SU-DHL-6 (cell line): ENCODE measurements at regions not wholly inside any gene's neighbourhood (a gene's known extent, or its start where the extent isn't known, plus 50 kb on each side); places are given as distances from the start of the nearest gene placed in this dataset.

Experiments used
- H2AFZ ChIP-seq: fragments of 200-600 bp; sonication (generic); 2 replicates; pipeline ENCODE4 v1.6.1; 2014; ENCODE audit warnings: low read depth, mild to moderate bottlenecking, moderate library complexity, mixed read lengths, antibody characterized with exemption, low read length; ENCODE audit not compliant: severe bottlenecking
- H3F3A ChIP-seq: fragments of 200-600 bp; shearing (Covaris generic); 2 replicates; pipeline ENCODE4 v1.6.0; 2016; ENCODE audit warnings: antibody characterized with exemption, mild to moderate bottlenecking; ENCODE audit not compliant: insufficient read depth
- H3K27ac ChIP-seq: fragments of 200-600 bp; sonication (generic); 2 replicates; pipeline ENCODE4 v1.5.1; 2016; ENCODE audit warnings: low read depth, mild to moderate bottlenecking, low read length, moderate library complexity, mixed read lengths
- H3K27me3 ChIP-seq: fragments of 200-600 bp; sonication (generic), shearing (Covaris generic); 2 replicates; pipeline ENCODE4 v1.6.0; 2014; ENCODE audit warnings: mild to moderate bottlenecking, low read length
- H3K36me3 ChIP-seq: fragments of 200-600 bp; sonication (generic); 2 replicates; pipeline ENCODE4 v1.6.1; 2014; ENCODE audit warnings: mild to moderate bottlenecking, low read length, mixed read lengths
- H3K4me2 ChIP-seq: fragments of 300-600, 200-600 bp; shearing (Covaris generic), sonication (generic); 2 replicates; pipeline ENCODE4 v1.6.0; 2014; ENCODE audit warnings: low read length, low read depth, mild to moderate bottlenecking; ENCODE audit not compliant: poor library complexity, severe bottlenecking
- H3K4me3 ChIP-seq: fragments of 200-600 bp; sonication (generic); 2 replicates; pipeline ENCODE4 v1.5.1; 2014; ENCODE audit warnings: antibody characterized with exemption, low read length, mild to moderate bottlenecking, mixed read lengths; ENCODE audit not compliant: insufficient read depth, poor library complexity, severe bottlenecking
- H3K79me2 ChIP-seq: fragments of 200-600 bp; sonication (generic); 2 replicates; pipeline ENCODE4 v1.6.1; 2014; ENCODE audit warnings: mild to moderate bottlenecking, low read length, moderate library complexity; ENCODE audit not compliant: insufficient read depth
- H3K9ac ChIP-seq: fragments of 200-600 bp; sonication (generic); 2 replicates; pipeline ENCODE4 v1.7.0; 2014; ENCODE audit warnings: mild to moderate bottlenecking, low read length
- H3K9me2 ChIP-seq: fragments of 200-600 bp; sonication (generic); replicated peaks from 2 replicates; pipeline ENCODE4 v1.6.1; 2014; ENCODE audit warnings: low read length; ENCODE audit not compliant: insufficient read depth
- H3K9me3 ChIP-seq: fragments of 200-600 bp; sonication (generic); 2 replicates; pipeline ENCODE4 v1.6.1; 2014; ENCODE audit warnings: low read length, mixed read lengths; ENCODE audit not compliant: insufficient read depth
- H4K20me1 ChIP-seq: fragments of 200-600 bp; sonication (generic); 2 replicates; pipeline ENCODE4 v1.6.1; 2014; ENCODE audit warnings: low read depth, mild to moderate bottlenecking, antibody characterized with exemption, low read length, moderate library complexity, mixed read lengths
- EZH2phosphoT487 ChIP-seq: fragments of 200-600 bp; sonication (generic), shearing (Covaris generic); conservative IDR thresholded peaks from 2 replicates; pipeline ENCODE4 v1.6.1; 2018; ENCODE audit warnings: mild to moderate bottlenecking, antibody characterized with exemption, low read length, moderate library complexity, mixed read lengths
- TF ChIP-seq, protein P1 (sequence below): fragments of 200-600 bp; sonication (generic); IDR thresholded peaks from one replicate; pipeline ENCODE4 v1.5.1; 2017; ENCODE audit warnings: antibody characterized with exemption, mild to moderate bottlenecking, low read length, moderate library complexity; ENCODE audit not compliant: insufficient read depth, poor library complexity, severe bottlenecking

DNA sequence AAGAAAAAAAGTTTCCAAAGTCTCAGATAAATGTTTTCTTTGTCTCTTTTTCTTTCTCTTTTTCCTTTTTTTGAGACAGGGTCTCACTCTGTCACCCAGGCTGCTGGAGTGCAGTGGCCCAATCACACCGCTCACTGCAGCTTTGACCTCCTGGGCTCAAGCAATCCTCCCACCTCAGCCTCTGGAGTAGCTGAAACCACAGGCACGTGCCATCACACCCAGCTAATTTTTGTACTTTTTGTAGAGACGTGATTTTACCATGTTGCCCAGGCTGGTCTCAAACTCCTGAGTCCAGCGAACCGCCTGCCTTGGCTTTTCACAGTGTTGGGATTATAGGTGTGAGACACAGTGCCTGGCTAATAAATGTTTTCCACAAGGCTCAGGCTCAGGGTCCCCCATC lies 53.3 kb upstream of the KSR1 start:
- Histone ChIP-seq H2AFZ (no peak overlapping the region), H3K4me2 (no peak overlapping the region)
- no peak for TF ChIP-seq EZH2phosphoT487
- TF ChIP-seq, protein P1, sequence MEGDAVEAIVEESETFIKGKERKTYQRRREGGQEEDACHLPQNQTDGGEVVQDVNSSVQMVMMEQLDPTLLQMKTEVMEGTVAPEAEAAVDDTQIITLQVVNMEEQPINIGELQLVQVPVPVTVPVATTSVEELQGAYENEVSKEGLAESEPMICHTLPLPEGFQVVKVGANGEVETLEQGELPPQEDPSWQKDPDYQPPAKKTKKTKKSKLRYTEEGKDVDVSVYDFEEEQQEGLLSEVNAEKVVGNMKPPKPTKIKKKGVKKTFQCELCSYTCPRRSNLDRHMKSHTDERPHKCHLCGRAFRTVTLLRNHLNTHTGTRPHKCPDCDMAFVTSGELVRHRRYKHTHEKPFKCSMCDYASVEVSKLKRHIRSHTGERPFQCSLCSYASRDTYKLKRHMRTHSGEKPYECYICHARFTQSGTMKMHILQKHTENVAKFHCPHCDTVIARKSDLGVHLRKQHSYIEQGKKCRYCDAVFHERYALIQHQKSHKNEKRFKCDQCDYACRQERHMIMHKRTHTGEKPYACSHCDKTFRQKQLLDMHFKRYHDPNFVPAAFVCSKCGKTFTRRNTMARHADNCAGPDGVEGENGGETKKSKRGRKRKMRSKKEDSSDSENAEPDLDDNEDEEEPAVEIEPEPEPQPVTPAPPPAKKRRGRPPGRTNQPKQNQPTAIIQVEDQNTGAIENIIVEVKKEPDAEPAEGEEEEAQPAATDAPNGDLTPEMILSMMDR, result no peak

DNA sequence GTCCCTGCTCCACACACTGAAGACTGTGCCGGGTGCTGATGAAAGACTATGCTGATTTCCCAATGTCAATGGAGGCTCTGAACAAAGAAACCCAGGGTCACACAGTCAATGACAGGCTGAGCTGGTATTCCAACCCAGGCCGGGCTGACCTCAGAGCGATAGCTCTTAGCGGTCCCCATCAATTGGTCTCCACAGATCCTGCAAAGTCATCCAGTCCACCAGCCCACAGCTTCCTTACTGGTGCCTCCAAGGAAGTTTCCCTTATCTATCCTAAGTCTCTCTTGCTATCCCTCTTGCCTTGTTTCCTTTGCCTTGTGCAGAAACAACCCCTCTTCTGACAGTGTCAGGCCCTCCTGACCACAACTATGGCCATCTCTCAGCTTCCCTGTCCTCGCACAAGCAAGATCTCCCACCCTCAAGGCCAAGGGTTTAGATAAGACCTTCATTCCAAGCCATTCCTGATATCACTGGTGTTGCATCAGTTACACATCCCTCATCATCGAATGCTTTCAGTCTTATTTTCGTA lies 52.7 kb upstream of the KSR1 start:
- H3K79me2 ChIP-seq, result no peaks in the 10 kb centered on the region
- no peak overlapping the region for H2AFZ ChIP-seq
- H3K9me2 ChIP-seq, result no peaks in the 10 kb centered on the region
- no peaks in the 10 kb centered on the region for H4K20me1 ChIP-seq
- no peak overlapping the region for H3K9ac ChIP-seq
- TF ChIP-seq, protein P1, result no peak
- no peak for TF ChIP-seq EZH2phosphoT487
- H3K27me3 ChIP-seq, result no peaks in the 10 kb centered on the region
- H3F3A ChIP-seq, result no peaks in the 10 kb centered on the region
- no peak overlapping the region for H3K27ac ChIP-seq
- no peak overlapping the region for H3K4me2 ChIP-seq
- H3K4me3 ChIP-seq, result no peak overlapping the region
- H3K9me3 ChIP-seq, result no peaks in the 10 kb centered on the region
- H3K36me3 ChIP-seq, result no peaks in the 10 kb centered on the region

More for the DNA sequence above, 53.3 kb upstream of the KSR1 start:
- H3K9ac ChIP-seq, result no peak overlapping the region
- no peaks in the 10 kb centered on the region for H3F3A ChIP-seq
- no peaks in the 10 kb centered on the region for H4K20me1 ChIP-seq
- H3K79me2 ChIP-seq, result no peaks in the 10 kb centered on the region
- no peak overlapping the region for H3K4me3 ChIP-seq
- H3K9me3 ChIP-seq, result no peaks in the 10 kb centered on the region
- no peak overlapping the region for H3K27ac ChIP-seq
- no peaks in the 10 kb centered on the region for H3K27me3 ChIP-seq
- H3K36me3 ChIP-seq, result no peaks in the 10 kb centered on the region
- no peaks in the 10 kb centered on the region for H3K9me2 ChIP-seq

DNA sequence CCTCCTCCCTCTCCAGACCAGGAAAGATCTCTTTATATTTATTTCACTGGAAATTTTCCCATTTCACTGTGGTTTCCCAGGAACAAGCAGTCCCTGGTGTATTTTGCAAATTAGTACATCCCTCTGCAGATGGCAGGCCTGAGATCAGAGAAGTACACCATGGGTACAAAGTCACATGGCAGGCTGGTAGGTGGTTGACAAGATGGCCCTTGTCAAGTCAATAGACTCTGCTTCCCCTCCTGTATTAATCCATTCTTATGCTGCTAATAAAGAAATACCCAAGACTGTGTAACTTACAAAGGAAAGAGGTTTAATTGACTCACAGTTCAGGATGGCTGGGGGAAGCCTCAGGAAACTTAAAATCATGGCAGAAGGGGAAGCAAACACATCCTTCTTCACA lies 51.6 kb upstream of the KSR1 start:
- H3K27ac ChIP-seq, result no peak overlapping the region
- H3K36me3 ChIP-seq, result no peaks in the 10 kb centered on the region
- H3K79me2 ChIP-seq, result no peaks in the 10 kb centered on the region
- H2AFZ ChIP-seq, result no peak overlapping the region
- no peaks in the 10 kb centered on the region for H4K20me1 ChIP-seq
- H3K9me3 ChIP-seq, result no peaks in the 10 kb centered on the region
- no peaks in the 10 kb centered on the region for H3K9me2 ChIP-seq
- TF ChIP-seq, protein P1, result no peak
- no peak for TF ChIP-seq EZH2phosphoT487
- H3K4me3 ChIP-seq, result no peak overlapping the region
- no peak overlapping the region for H3K4me2 ChIP-seq
- no peaks in the 10 kb centered on the region for H3F3A ChIP-seq
- H3K27me3 ChIP-seq, result no peaks in the 10 kb centered on the region
- H3K9ac ChIP-seq, result no peak overlapping the region
